HL-60 (cell line): ENCODE measurements at regions not wholly inside any gene's neighbourhood (a gene's known extent, or its start where the extent isn't known, plus 50 kb on each side); places are given as distances from the start of the nearest gene placed in this dataset.

Experiments
- DNase-seq, 2 experiments: peaks; one replicate each; pipeline ENCODE4 v3.0.0-alpha.2; 2010 to 2020; ENCODE audit warnings: low read depth in 1 of 2, low spot score in 1 of 2
- H3K27ac ChIP-seq: fragments of 250-450 bp; sonication (Bioruptor Pico); replicated peaks from 2 replicates; pipeline ENCODE4 v1.5.1; 2020; ENCODE audit warnings: mild to moderate bottlenecking, moderate library complexity
- H3K27me3 ChIP-seq: fragments of 250-450 bp; sonication (Bioruptor Pico); 2 replicates; pipeline ENCODE4 v1.5.1; 2021; ENCODE audit warnings: mild to moderate bottlenecking, moderate library complexity; ENCODE audit not compliant: insufficient read depth, poor library complexity, severe bottlenecking
- H3K4me3 ChIP-seq: replicated peaks from 2 replicates; pipeline ENCODE4 v1.5.1; 2011; ENCODE audit warnings: mild to moderate bottlenecking, control low read depth, low read length; ENCODE audit not compliant: insufficient read depth
- CTCF ChIP-seq: IDR thresholded peaks from one replicate; pipeline ENCODE4 v1.5.1; 2011; ENCODE audit warnings: low read length, control low read depth, inconsistent platforms; ENCODE audit not compliant: insufficient read depth
- GABPA ChIP-seq: IDR thresholded peaks from 2 replicates; pipeline ENCODE4 v1.6.1; 2012; ENCODE audit warnings: low read depth
- POLR2AphosphoS5 ChIP-seq: IDR thresholded peaks from 2 replicates; pipeline ENCODE4 v1.6.1; 2012; ENCODE audit warnings: low read depth
- REST ChIP-seq: IDR thresholded peaks from 2 replicates; pipeline ENCODE4 v1.6.1; 2012; ENCODE audit warnings: low read depth; ENCODE audit not compliant: insufficient replicate concordance
- SPI1 ChIP-seq: IDR thresholded peaks from 2 replicates; pipeline ENCODE4 v1.6.1; 2012; ENCODE audit warnings: low read depth, mild to moderate bottlenecking, borderline replicate concordance

GRCh38 chr5:67346611-67347010, 150.0 kb upstream of the CD180 start:
- Histone ChIP-seq H3K27ac (no peak overlapping the region), H3K4me3 (no peak overlapping the region), H3K27me3 (no peaks in the 10 kb centered on the region)
- no peak for DNase-seq
- TF ChIP-seq GABPA = no peak
- no peak for TF ChIP-seq CTCF
- TF ChIP-seq REST = no peak
- no peak for TF ChIP-seq POLR2AphosphoS5
- no peak for TF ChIP-seq SPI1

- H3K4me3 ChIP-seq = no peak overlapping the region
- H3K27me3 ChIP-seq = no peaks in the 10 kb centered on the region
- TF ChIP-seq SPI1 (no peak), GABPA (no peak), CTCF (no peak), REST (no peak), POLR2AphosphoS5 (no peak)
- no peak for DNase-seq
- H3K27ac ChIP-seq = no peak overlapping the region
Measured at GRCh38 chr5:67344870-67345269, 148.3 kb upstream of the CD180 start.

- DNase-seq = no peak
- no peak for TF ChIP-seq GABPA
- no peak for TF ChIP-seq SPI1
- no peak for TF ChIP-seq POLR2AphosphoS5
- TF ChIP-seq REST = no peak
- no peak for TF ChIP-seq CTCF
- no peaks in the 10 kb centered on the region for H3K27me3 ChIP-seq
- H3K27ac ChIP-seq = no peak overlapping the region
- H3K4me3 ChIP-seq = no peak overlapping the region
Measured at GRCh38 chr5:67343835-67344234, 147.2 kb upstream of the CD180 start.
